GM18508 (cell line): ENCODE measurements at regions not wholly inside any gene's neighbourhood (a gene's known extent, or its start where the extent isn't known, plus 50 kb on each side); places are given as distances from the start of the nearest gene placed in this dataset.

Source experiments
- ATAC-seq: cut with Tn5 transposase; IDR thresholded peaks from one replicate; pipeline ENCODE4 v1.9.1; 2021; ENCODE audit warnings: moderate number of reproducible peaks; ENCODE audit not compliant: insufficient read depth, unreplicated experiment

- no peak for ATAC-seq
These were observed 1825.1 kb upstream of the IGFBP7 start for GRCh38 chr4:58935332-58935731.

DNA sequence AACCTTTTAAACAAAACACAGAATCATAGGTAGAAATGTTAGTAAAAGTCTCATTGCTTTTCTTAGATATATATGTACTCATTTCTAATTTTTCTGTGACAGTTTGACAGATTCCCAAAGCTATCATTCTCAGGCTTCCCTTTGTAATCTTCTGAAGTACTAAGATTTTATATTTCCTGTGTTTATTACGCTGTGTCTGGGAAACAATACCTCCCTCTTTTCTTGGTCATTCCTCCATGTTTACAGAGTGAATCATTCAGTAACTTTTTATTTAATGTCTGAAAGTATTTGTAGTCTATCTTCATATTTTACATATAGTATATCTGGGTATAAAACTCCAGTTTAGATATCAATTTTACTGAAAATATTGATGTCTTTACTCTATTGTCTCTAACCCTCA, 1826.3 kb upstream of the IGFBP7 start:
- ATAC-seq: no peak

GRCh38 chr4:58940167-58940566, 1830.0 kb upstream of the IGFBP7 start:
- ATAC-seq: no peak

DNA sequence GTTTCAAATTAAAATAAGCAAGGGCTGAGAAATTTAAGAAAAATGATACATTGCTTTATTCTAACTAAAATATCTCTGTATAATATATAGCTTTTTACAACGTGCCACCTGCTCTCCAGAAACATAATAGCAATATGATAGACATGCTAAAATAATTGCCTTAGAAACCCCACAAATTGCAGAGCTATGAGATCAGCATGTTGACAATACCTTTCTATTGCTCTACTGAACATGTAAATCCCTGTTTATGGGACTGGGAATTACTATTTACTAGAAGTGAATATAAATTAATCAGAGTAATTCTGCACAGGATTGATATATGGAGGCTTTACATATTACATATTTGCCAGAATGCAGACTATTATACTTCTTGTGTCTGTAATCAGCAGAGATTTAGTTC, 1831.1 kb upstream of the IGFBP7 start:
- no peak for ATAC-seq

GRCh38 chr4:58953575-58953974, 1843.4 kb upstream of the IGFBP7 start:
- no peak for ATAC-seq

GRCh38 chr4:58957711-58958110, 1847.5 kb upstream of the IGFBP7 start:
- ATAC-seq: no peak

- ATAC-seq: no peak
These were observed 1851.1 kb upstream of the IGFBP7 start for GRCh38 chr4:58961283-58961682.

GRCh38 chr4:58961925-58962324, 1851.7 kb upstream of the IGFBP7 start:
- no peak for ATAC-seq

DNA sequence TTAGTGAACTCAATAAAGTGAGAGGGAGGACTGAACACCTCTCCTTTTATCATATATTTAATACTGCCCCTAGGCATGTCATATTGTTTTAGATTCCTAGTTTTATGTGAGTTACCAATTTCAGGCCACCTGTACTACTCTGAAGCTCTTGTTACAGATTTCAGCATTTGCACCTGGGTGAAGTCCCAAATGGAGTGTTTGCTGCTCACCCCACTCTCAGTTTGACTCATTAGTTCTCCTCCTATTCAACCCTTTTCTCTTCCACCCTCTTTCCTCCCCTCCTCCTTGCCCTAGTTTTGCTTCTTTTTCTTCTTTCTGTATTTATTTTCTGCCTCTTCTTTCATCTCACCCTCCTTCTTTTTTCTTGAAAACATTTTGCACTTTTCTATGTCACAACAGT, 1852.2 kb upstream of the IGFBP7 start:
- no peak for ATAC-seq

DNA sequence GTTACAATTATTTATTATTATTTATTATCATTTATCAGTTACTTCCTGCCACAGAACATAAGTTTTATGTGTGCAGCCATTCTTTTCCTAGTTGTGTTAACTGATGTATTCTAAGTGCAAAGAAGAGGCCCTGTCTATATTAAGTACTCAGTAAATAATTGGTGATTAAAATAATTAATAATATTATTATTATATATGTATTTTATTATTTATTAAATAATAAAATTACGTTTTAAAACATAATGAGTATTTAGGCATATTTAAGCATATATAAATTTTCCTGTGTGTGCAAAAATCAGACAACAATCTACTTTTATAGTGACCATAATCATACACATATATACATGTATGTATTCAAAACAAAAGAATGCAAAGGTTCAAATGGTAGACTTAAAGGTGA, 1871.6 kb upstream of the IGFBP7 start:
- ATAC-seq: no peak

GRCh38 chr4:58983887-58984286, 1873.7 kb upstream of the IGFBP7 start:
- ATAC-seq: no peak

GRCh38 chr4:59002148-59002547, 1892.0 kb upstream of the IGFBP7 start:
- ATAC-seq: no peak

GRCh38 chr4:59024257-59024656, 1914.1 kb upstream of the IGFBP7 start:
- no peak for ATAC-seq

DNA sequence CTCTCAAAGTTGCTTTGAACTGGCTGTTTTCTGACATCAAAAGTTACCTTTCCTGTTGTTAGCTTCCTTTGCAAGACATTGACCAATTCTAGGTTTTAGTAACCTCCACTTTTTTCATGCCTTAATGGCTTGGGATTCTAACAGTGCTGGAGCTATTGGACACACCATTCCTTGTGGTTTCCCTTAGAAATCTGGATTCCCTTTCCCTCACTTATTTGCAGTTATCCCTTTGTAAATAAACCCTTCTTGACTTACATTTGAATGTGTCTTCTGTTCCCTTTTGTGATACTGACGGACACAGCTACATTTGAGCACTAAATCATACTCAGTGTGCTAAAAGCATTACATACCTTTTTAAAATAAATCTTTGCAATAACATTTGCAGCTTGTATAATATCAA, 1927.6 kb upstream of the IGFBP7 start:
- no peak for ATAC-seq

DNA sequence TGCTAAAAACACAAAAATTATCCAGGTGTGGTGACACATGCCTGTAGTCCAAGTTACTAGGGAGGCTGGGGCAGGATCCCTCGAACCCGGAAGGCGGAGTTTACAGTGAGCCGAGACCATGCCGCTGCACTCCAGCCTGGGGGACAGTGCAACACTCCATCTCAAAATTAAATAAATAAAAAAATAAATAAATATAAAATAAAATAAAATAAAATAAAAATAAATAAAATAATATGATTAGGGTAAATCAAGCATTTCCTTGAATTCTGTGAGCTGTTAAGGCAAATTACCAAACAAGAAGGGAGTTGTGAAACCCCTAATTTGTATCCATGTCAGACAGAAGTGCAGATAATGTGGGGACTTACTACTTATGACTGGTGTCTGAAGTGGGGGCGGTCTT, 1928.9 kb upstream of the IGFBP7 start:
- no peak for ATAC-seq

GRCh38 chr4:59044286-59044900, 1934.2 kb upstream of the IGFBP7 start:
- no peak for ATAC-seq

DNA sequence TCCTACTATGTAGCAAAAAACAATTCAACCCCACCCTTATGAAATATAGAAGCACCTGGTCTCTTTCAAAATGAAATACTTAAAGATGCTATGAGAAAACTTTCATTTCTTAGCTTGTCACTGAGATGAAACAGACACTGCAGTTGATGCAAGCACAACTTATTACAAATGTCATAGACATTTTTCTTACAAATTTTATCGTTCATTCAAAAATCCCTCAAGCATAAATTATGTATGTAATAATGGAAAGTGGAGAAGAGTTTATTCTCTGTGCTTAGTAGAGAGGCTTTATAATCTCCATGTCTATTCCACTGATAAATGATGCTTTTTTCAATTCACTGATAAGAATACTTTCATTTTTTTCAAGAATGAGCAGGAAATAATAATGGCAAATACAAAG, 1943.9 kb upstream of the IGFBP7 start:
- no peak for ATAC-seq

DNA sequence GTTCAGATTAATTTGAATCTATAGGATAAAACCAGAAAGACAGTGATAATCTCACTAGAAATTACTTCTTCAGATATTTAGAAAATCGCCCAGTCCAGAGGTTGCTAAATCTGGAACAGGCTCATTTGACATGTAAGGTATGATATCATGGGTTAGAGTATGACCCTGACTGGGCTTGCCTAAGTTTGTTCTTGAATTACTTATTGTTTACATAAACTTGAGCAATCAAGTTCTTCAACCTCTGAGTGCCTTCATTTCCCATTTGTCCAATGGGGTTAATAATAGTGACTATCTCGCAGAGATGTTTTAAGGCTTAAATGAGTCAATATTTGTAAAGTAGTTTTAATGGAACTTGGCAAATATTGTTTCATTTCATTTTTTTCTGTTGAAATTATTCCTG, 1947.6 kb upstream of the IGFBP7 start:
- no peak for ATAC-seq

GRCh38 chr4:59058543-59058942, 1948.4 kb upstream of the IGFBP7 start:
- no peak for ATAC-seq

- ATAC-seq: no peak
These were observed 1950.0 kb upstream of the IGFBP7 start for GRCh38 chr4:59060002-59060846.

- ATAC-seq: no peak
These were observed 1950.7 kb upstream of the IGFBP7 start for GRCh38 chr4:59060895-59061294.
